ENCODE measurements at regions not wholly inside any gene's neighbourhood (a gene's known extent, or its start where the extent isn't known, plus 50 kb on each side); places are given as distances from the start of the nearest gene placed in this dataset.
A peak's percentile ranks its signal among the peaks of the same experiment; 100 is the strongest.
"Not testable (repeated sequence)": the region's sequence is repeated elsewhere in the genome, so short reads cannot be mapped to it uniquely, and the experiment has no call there.

- DNase-seq (ENCODE audit: low spot score) = no peak
- no peak for FAIRE-seq
These were observed 897.3 kb upstream of the DDX18 start for GRCh38 chr2:116917196-116917595.

- FAIRE-seq (no peak), DNase-seq (ENCODE audit: low spot score) (no peak)
These were observed 895.9 kb upstream of the DDX18 start for GRCh38 chr2:116918574-116918973.

- FAIRE-seq (no peak), DNase-seq (ENCODE audit: low spot score) (no peak)
These were observed 892.1 kb upstream of the DDX18 start for GRCh38 chr2:116922414-116922813.

GRCh38 chr2:116924509-116924908 lies 890.0 kb upstream of the DDX18 start:
- DNase-seq (ENCODE audit: low spot score) = no peak
- FAIRE-seq = no peak

GRCh38 chr2:116935097-116935814 lies 879.2 kb upstream of the DDX18 start:
- no peak for FAIRE-seq
- no peak for DNase-seq (ENCODE audit: low spot score)

- no peak for DNase-seq (ENCODE audit: low spot score)
- FAIRE-seq = no peak
These were observed 866.2 kb upstream of the DDX18 start for GRCh38 chr2:116948258-116948657.

GRCh38 chr2:116949249-116949648 lies 865.2 kb upstream of the DDX18 start:
- DNase-seq (ENCODE audit: low spot score) (no peak), FAIRE-seq (no peak)

GRCh38 chr2:116952254-116952653 lies 862.2 kb upstream of the DDX18 start:
- FAIRE-seq (no peak), DNase-seq (ENCODE audit: low spot score) (peak; percentile 40)

GRCh38 chr2:116955646-116956045 lies 858.8 kb upstream of the DDX18 start:
- FAIRE-seq (no peak), DNase-seq (ENCODE audit: low spot score) (no peak)

- no peak for DNase-seq (ENCODE audit: low spot score)
- no peak for FAIRE-seq
These were observed 838.9 kb upstream of the DDX18 start for GRCh38 chr2:116975608-116976007.

GRCh38 chr2:116979916-116980764 lies 834.4 kb upstream of the DDX18 start:
- DNase-seq (ENCODE audit: low spot score) (no peak), FAIRE-seq (peak; percentile 52)

- FAIRE-seq (no peak), DNase-seq (ENCODE audit: low spot score) (no peak)
These were observed 827.0 kb upstream of the DDX18 start for GRCh38 chr2:116987447-116987846.

- FAIRE-seq = peak; percentile 83
- peak; percentile 83 for DNase-seq (ENCODE audit: low spot score)
These were observed 826.2 kb upstream of the DDX18 start for GRCh38 chr2:116988303-116988702.

- FAIRE-seq (no peak), DNase-seq (ENCODE audit: low spot score) (no peak)
These were observed 795.1 kb upstream of the DDX18 start for GRCh38 chr2:117019357-117019756.

GRCh38 chr2:117027646-117028045 lies 786.8 kb upstream of the DDX18 start:
- FAIRE-seq = no peak
- no peak for DNase-seq (ENCODE audit: low spot score)

GRCh38 chr2:117028708-117029107 lies 785.8 kb upstream of the DDX18 start:
- not testable (repeated sequence) for FAIRE-seq; DNase-seq (ENCODE audit: low spot score)

- no peak for DNase-seq (ENCODE audit: low spot score)
- FAIRE-seq = no peak
These were observed 758.8 kb upstream of the DDX18 start for GRCh38 chr2:117055499-117056375.

GRCh38 chr2:117056376-117056748 lies 758.1 kb upstream of the DDX18 start:
- FAIRE-seq (no peak), DNase-seq (ENCODE audit: low spot score) (no peak)

- DNase-seq (ENCODE audit: low spot score) (no peak), FAIRE-seq (no peak)
These were observed 757.5 kb upstream of the DDX18 start for GRCh38 chr2:117057016-117057415.

GRCh38 chr2:117058366-117058765 lies 756.1 kb upstream of the DDX18 start:
- no peak for FAIRE-seq
- DNase-seq (ENCODE audit: low spot score) = no peak

- FAIRE-seq (no peak), DNase-seq (ENCODE audit: low spot score) (no peak)
These were observed 750.5 kb upstream of the DDX18 start for GRCh38 chr2:117064021-117064420.

GRCh38 chr2:117065912-117066311 lies 748.6 kb upstream of the DDX18 start:
- peak; percentile 48 for FAIRE-seq

More at GRCh38 chr2:117065912-117066311, 748.6 kb upstream of the DDX18 start:
- no peak for DNase-seq (ENCODE audit: low spot score)

All from urothelium cell line (cell line).